Body of pancreas (tissue), 4 donors: ENCODE measurements at regions not wholly inside any gene's neighbourhood (a gene's known extent, or its start where the extent isn't known, plus 50 kb on each side); places are given as distances from the start of the nearest gene placed in this dataset.

Source experiments
- ATAC-seq: fragments of 150-250 bp; one replicate; pipeline ENCODE4 v1.9.1; 2016
- DNase-seq, 4 donors: peaks; one replicate each; pipeline ENCODE4 v3.0.0-alpha.2; 2019
- H3K27ac ChIP-seq, 4 donors: fragments of 200-600 bp; sonication (generic); 1 replicate in 3 of 4; 2 replicates in 1 of 4; pipeline versions ENCODE4 v1.5.1 to v1.6.1; 2016 to 2019; ENCODE audit warnings: mild to moderate bottlenecking in 1 of 4, mixed read lengths in 1 of 4, moderate library complexity in 1 of 4
- H3K27me3 ChIP-seq, 2 donors: fragments of 200-600 bp; sonication (generic); one replicate each; pipeline ENCODE4 v1.6.0; 2016; ENCODE audit warnings: mild to moderate bottlenecking in 1 of 2
- H3K36me3 ChIP-seq, 2 donors: fragments of 200-600 bp; sonication (generic); replicated peaks in 1 of 2; 2 replicates each; pipeline ENCODE4 v1.5.1; 2016; ENCODE audit warnings: low read depth in 2 of 2; ENCODE audit not compliant: insufficient read depth in 1 of 2
- H3K4me1 ChIP-seq: fragments of 200-600 bp; sonication (generic); one replicate; pipeline ENCODE4 v1.6.0; 2016
- H3K4me3 ChIP-seq, 2 donors: fragments of 200-600 bp; sonication (generic); 1 replicate in 1 of 2; 2 replicates in 1 of 2; pipeline ENCODE4 v1.5.1; 2016 to 2019
- H3K9me3 ChIP-seq, 3 donors: fragments of 200-600 bp; sonication (generic); 1 replicate in 2 of 3; 2 replicates in 1 of 3; pipeline ENCODE4 v1.5.1; 2016
- POLR2A ChIP-seq, 3 donors: fragments of 450-650 bp; IDR thresholded peaks; one replicate each; pipeline ENCODE4 v1.6.1; 2016; ENCODE audit warnings: antibody characterized with exemption in 3 of 3, mild to moderate bottlenecking in 2 of 3
- WGBS, 2 donors: methylation state at CpG; one replicate each; pipeline ENCODE4 v1.1.5; 2017; 5-methylcytosine and 5-hydroxymethylcytosine counted together
- intact Hi-C: fragments of 100-400 bp; cut with DNase I; formaldehyde crosslinking; loops from one replicate; pipeline ENCODE4 v1.15.1; 2023
- TF ChIP-seq, protein P1 (sequence below), 7 experiments: fragments of 450-650 bp in 4 of 7; fragments of 200-600 bp in 3 of 7; sonication (generic) in 3 of 7; IDR thresholded peaks; one replicate each; pipeline ENCODE4 v1.5.1; 2016 to 2019; ENCODE audit warnings: antibody characterized with exemption in 7 of 7

DNA sequence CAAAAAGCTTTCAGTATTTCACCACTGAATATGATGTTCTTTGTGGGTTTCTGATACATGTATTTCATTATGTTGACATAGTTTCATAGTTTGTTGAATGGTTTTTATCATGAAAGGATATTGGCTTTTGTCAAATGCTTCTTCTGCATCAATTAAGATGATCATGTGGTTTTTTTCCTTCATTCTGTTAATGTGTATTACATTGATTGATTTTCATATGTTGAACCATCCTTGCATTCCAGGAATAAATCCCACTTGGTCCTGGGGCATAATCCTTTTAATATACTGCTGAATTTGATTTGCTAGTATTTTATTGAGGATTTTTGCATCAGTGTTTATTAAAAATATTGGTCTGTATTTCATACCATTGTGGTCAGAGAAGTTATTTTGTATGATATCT is 70.9 kb upstream of the BHLHE23 start:
- no peaks in the 10 kb centered on the region for H3K36me3 ChIP-seq
- no peak for ATAC-seq
- H3K4me1 ChIP-seq, result no peaks in the 10 kb centered on the region
- TF ChIP-seq, protein P1, sequence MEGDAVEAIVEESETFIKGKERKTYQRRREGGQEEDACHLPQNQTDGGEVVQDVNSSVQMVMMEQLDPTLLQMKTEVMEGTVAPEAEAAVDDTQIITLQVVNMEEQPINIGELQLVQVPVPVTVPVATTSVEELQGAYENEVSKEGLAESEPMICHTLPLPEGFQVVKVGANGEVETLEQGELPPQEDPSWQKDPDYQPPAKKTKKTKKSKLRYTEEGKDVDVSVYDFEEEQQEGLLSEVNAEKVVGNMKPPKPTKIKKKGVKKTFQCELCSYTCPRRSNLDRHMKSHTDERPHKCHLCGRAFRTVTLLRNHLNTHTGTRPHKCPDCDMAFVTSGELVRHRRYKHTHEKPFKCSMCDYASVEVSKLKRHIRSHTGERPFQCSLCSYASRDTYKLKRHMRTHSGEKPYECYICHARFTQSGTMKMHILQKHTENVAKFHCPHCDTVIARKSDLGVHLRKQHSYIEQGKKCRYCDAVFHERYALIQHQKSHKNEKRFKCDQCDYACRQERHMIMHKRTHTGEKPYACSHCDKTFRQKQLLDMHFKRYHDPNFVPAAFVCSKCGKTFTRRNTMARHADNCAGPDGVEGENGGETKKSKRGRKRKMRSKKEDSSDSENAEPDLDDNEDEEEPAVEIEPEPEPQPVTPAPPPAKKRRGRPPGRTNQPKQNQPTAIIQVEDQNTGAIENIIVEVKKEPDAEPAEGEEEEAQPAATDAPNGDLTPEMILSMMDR (IDR thresholded peaks at IDR 0.05), result no peak
- TF ChIP-seq POLR2A (IDR thresholded peaks at IDR 0.05), result no peak
- intact Hi-C loops, result no loop called here
- H3K4me3 ChIP-seq, result no peak overlapping the region
- no peak overlapping the region for H3K27ac ChIP-seq
- H3K9me3 ChIP-seq, result no peaks in the 10 kb centered on the region
- DNase-seq, result no peak
- peaks cover 0 to 5% of the 10 kb centered on the region in 2 donors for H3K27me3 ChIP-seq

GRCh38 chr20:63076421-63076820 is 69.7 kb upstream of the BHLHE23 start:
- ATAC-seq, result no peak
- WGBS, 2 donors, result 54 to 62% methylated on average over 5 of the region's 5 CpGs
- H3K4me1 ChIP-seq, result no peaks in the 10 kb centered on the region
- no peak overlapping the region for H3K27ac ChIP-seq
- DNase-seq, result no peak
- no peak for TF ChIP-seq POLR2A (IDR thresholded peaks at IDR 0.05)
- TF ChIP-seq, protein P1 (IDR thresholded peaks at IDR 0.05), result no peak
- H3K9me3 ChIP-seq, result no peaks in the 10 kb centered on the region
- H3K4me3 ChIP-seq, result no peak overlapping the region
- intact Hi-C loops, result no loop called here
- H3K27me3 ChIP-seq, result peaks cover 0 to 5% of the 10 kb centered on the region in 2 donors
- no peaks in the 10 kb centered on the region for H3K36me3 ChIP-seq

GRCh38 chr20:63074631-63075030 is 67.9 kb upstream of the BHLHE23 start:
- no peak for ATAC-seq
- intact Hi-C loops, result no loop called here
- Histone ChIP-seq H3K27me3 (peaks cover 0 to 5% of the 10 kb centered on the region in 2 donors), H3K4me1 (no peaks in the 10 kb centered on the region), H3K36me3 (no peaks in the 10 kb centered on the region), H3K27ac (no peak overlapping the region), H3K4me3 (no peak overlapping the region), H3K9me3 (no peaks in the 10 kb centered on the region)
- WGBS, 2 donors, result 56 to 60% methylated on average over 9 of the region's 9 CpGs
- TF ChIP-seq, protein P1 (IDR thresholded peaks at IDR 0.05), result no peak
- no peak for TF ChIP-seq POLR2A (IDR thresholded peaks at IDR 0.05)
- no peak for DNase-seq

DNA sequence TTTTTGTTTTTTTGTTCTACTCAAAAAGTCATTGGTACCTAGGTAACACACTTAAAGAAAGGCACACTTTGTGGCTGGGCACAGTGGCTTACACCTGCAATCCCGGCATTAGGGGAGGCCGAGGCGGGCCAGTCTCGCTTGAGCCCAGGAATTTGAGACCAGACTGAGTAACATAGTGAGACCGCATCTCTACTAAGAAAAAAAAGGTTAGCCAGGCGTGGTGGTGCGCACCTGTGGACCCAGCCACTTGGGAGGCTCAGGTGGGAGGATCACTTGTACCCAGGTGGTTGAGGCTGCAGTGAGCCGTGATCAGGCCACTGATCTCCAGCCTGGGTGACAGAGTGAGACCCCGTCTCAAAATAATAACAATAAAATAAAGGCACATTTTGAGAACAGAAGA is 67.4 kb upstream of the BHLHE23 start:
- Histone ChIP-seq H3K36me3 (no peaks in the 10 kb centered on the region), H3K27me3 (peaks cover 0 to 5% of the 10 kb centered on the region in 2 donors), H3K4me3 (no peak overlapping the region), H3K27ac (no peak overlapping the region), H3K9me3 (no peaks in the 10 kb centered on the region), H3K4me1 (no peaks in the 10 kb centered on the region)
- TF ChIP-seq, protein P1 (IDR thresholded peaks at IDR 0.05), result no peak
- no peak for TF ChIP-seq POLR2A (IDR thresholded peaks at IDR 0.05)
- intact Hi-C loops, result no loop called here
- DNase-seq, result peak in 1 of 4 donors; percentile 1
- ATAC-seq, result no peak
- 73 to 74% methylated on average over 9 of the region's 9 CpGs for WGBS, 2 donors

- H3K27ac ChIP-seq, result no peak overlapping the region
- DNase-seq (peak in 1 of 4 donors; percentile 2), ATAC-seq (no peak)
- no peak overlapping the region for H3K4me3 ChIP-seq
- TF ChIP-seq, protein P1 (IDR thresholded peaks at IDR 0.05), result no peak
- TF ChIP-seq POLR2A (IDR thresholded peaks at IDR 0.05), result no peak
- intact Hi-C loops, result no loop called here
- H3K36me3 ChIP-seq, result no peaks in the 10 kb centered on the region
- 54 to 62% methylated on average over 6 of the region's 6 CpGs for WGBS, 2 donors
- no peaks in the 10 kb centered on the region for H3K9me3 ChIP-seq
- no peaks in the 10 kb centered on the region for H3K4me1 ChIP-seq
- peaks cover 0 to 5% of the 10 kb centered on the region in 2 donors for H3K27me3 ChIP-seq
These were observed 66.9 kb upstream of the BHLHE23 start for GRCh38 chr20:63073738-63074065.
